ENCODE measurements at regions not wholly inside any gene's neighbourhood (a gene's known extent, or its start where the extent isn't known, plus 50 kb on each side); places are given as distances from the start of the nearest gene placed in this dataset.

GRCh38 chr3:187960820-187961219, 193.1 kb upstream of the LPP start:
- H3K4me3 Mint-ChIP-seq (ENCODE audit: unreplicated experiment): no peak overlapping the region
- H3K36me3 Mint-ChIP-seq (ENCODE audit: unreplicated experiment): no peaks in the 10 kb centered on the region
- H3K27ac Mint-ChIP-seq (ENCODE audit: unreplicated experiment): no peak overlapping the region
- TF ChIP-seq CTCF (IDR thresholded peaks at IDR 0.05; ENCODE audit: partially characterized antibody, unreplicated experiment): no peak
- DNase-seq: no peak
- H3K27me3 Mint-ChIP-seq (ENCODE audit: unreplicated experiment): no peaks in the 10 kb centered on the region
- H3K9me3 Mint-ChIP-seq (ENCODE audit: unreplicated experiment): no peaks in the 10 kb centered on the region
- no peaks in the 10 kb centered on the region for H3K4me1 Mint-ChIP-seq (ENCODE audit: low read depth, unreplicated experiment)

GRCh38 chr3:187961366-187961765, 192.6 kb upstream of the LPP start:
- H3K4me1 Mint-ChIP-seq (ENCODE audit: low read depth, unreplicated experiment): no peaks in the 10 kb centered on the region
- no peaks in the 10 kb centered on the region for H3K36me3 Mint-ChIP-seq (ENCODE audit: unreplicated experiment)
- H3K9me3 Mint-ChIP-seq (ENCODE audit: unreplicated experiment): no peaks in the 10 kb centered on the region
- no peak for TF ChIP-seq CTCF (IDR thresholded peaks at IDR 0.05; ENCODE audit: partially characterized antibody, unreplicated experiment)
- H3K27ac Mint-ChIP-seq (ENCODE audit: unreplicated experiment): no peak overlapping the region
- no peak for DNase-seq
- H3K4me3 Mint-ChIP-seq (ENCODE audit: unreplicated experiment): no peak overlapping the region
- H3K27me3 Mint-ChIP-seq (ENCODE audit: unreplicated experiment): no peaks in the 10 kb centered on the region

GRCh38 chr3:187963003-187963676, 190.8 kb upstream of the LPP start:
- Mint-ChIP-seq H3K36me3 (ENCODE audit: unreplicated experiment) (no peaks in the 10 kb centered on the region), H3K9me3 (ENCODE audit: unreplicated experiment) (no peaks in the 10 kb centered on the region), H3K4me1 (ENCODE audit: low read depth, unreplicated experiment) (no peaks in the 10 kb centered on the region), H3K27ac (ENCODE audit: unreplicated experiment) (no peak overlapping the region), H3K27me3 (ENCODE audit: unreplicated experiment) (no peaks in the 10 kb centered on the region), H3K4me3 (ENCODE audit: unreplicated experiment) (no peak overlapping the region)
- no peak for DNase-seq
- TF ChIP-seq CTCF (IDR thresholded peaks at IDR 0.05; ENCODE audit: partially characterized antibody, unreplicated experiment): no peak

GRCh38 chr3:187963677-187964385, 190.1 kb upstream of the LPP start:
- Mint-ChIP-seq H3K4me1 (ENCODE audit: low read depth, unreplicated experiment) (no peaks in the 10 kb centered on the region), H3K27ac (ENCODE audit: unreplicated experiment) (no peak overlapping the region), H3K27me3 (ENCODE audit: unreplicated experiment) (no peaks in the 10 kb centered on the region), H3K9me3 (ENCODE audit: unreplicated experiment) (peaks cover under 1% of the 10 kb centered on the region), H3K36me3 (ENCODE audit: unreplicated experiment) (no peaks in the 10 kb centered on the region), H3K4me3 (ENCODE audit: unreplicated experiment) (no peak overlapping the region)
- no peak for TF ChIP-seq CTCF (IDR thresholded peaks at IDR 0.05; ENCODE audit: partially characterized antibody, unreplicated experiment)
- no peak for DNase-seq

- Mint-ChIP-seq H3K4me1 (ENCODE audit: low read depth, unreplicated experiment) (no peaks in the 10 kb centered on the region), H3K36me3 (ENCODE audit: unreplicated experiment) (no peaks in the 10 kb centered on the region), H3K9me3 (ENCODE audit: unreplicated experiment) (peaks cover 2% of the 10 kb centered on the region), H3K27me3 (ENCODE audit: unreplicated experiment) (no peaks in the 10 kb centered on the region), H3K27ac (ENCODE audit: unreplicated experiment) (no peak overlapping the region), H3K4me3 (ENCODE audit: unreplicated experiment) (no peak overlapping the region)
- no peak for TF ChIP-seq CTCF (IDR thresholded peaks at IDR 0.05; ENCODE audit: partially characterized antibody, unreplicated experiment)
- no peak for DNase-seq
These were observed 189.2 kb upstream of the LPP start for GRCh38 chr3:187964760-187965159.

Measured in glutamatergic neuron (in vitro differentiated cells).